SJCRH30 (cell line): ENCODE measurements at regions not wholly inside any gene's neighbourhood (a gene's known extent, or its start where the extent isn't known, plus 50 kb on each side); places are given as distances from the start of the nearest gene placed in this dataset.
"Not testable (repeated sequence)": the region's sequence is repeated elsewhere in the genome, so short reads cannot be mapped to it uniquely, and the experiment has no call there.

Experiments used
- DNase-seq, 2 experiments: peaks; one replicate each; pipeline ENCODE4 v3.0.0-alpha.2; 2015 to 2020
- H3K27ac ChIP-seq: fragments of 250-450 bp; sonication (Bioruptor Pico); 2 replicates; pipeline ENCODE4 v1.5.1; 2020; ENCODE audit warnings: mild to moderate bottlenecking, moderate library complexity
- H3K27me3 ChIP-seq: fragments of 250-450 bp; sonication (Bioruptor Pico); 2 replicates; pipeline ENCODE4 v1.5.1; 2020; ENCODE audit warnings: mild to moderate bottlenecking, moderate library complexity
- H3K36me3 ChIP-seq: fragments of 250-450 bp; sonication (Bioruptor Pico); 2 replicates; pipeline ENCODE4 v1.5.1; 2020; ENCODE audit warnings: mild to moderate bottlenecking, moderate library complexity
- H3K4me1 ChIP-seq: fragments of 250-450 bp; sonication (Bioruptor Pico); 2 replicates; pipeline ENCODE4 v1.5.1; 2020; ENCODE audit warnings: mild to moderate bottlenecking, moderate library complexity
- H3K4me3 ChIP-seq: fragments of 250-450 bp; sonication (Bioruptor Pico); 2 replicates; pipeline ENCODE4 v1.5.1; 2020; ENCODE audit warnings: mild to moderate bottlenecking, moderate library complexity
- H3K9me3 ChIP-seq: fragments of 250-450 bp; sonication (Bioruptor Pico); replicated peaks from 2 replicates; pipeline ENCODE4 v1.5.1; 2020; ENCODE audit warnings: mild to moderate bottlenecking, moderate library complexity

DNA sequence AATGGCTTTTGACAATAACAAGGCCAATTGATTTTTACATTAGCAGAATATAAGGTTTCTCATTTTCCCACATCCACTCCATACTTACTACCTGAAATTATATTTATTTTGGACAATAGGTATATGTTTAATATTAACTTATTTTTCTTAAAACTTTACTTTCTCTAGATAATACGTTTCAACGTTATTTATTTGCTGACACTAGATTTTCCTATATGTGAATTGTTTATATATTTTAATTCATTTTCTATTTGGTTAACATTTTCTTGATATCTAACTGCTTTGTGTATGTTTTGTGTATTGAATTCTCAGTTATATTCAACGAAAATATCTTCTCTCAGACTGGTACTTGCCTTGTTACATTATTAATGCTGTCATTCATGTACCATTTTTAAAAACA lies 199.9 kb upstream of the TMEFF2 start:
- Histone ChIP-seq H3K27ac (no peak overlapping the region), H3K27me3 (0 out of 2 replicates have a peak, but pooled peaks cover 5% of the 10 kb centered on the region), H3K4me1 (no peaks in the 10 kb centered on the region), H3K4me3 (no peak overlapping the region), H3K36me3 (no peaks in the 10 kb centered on the region), H3K9me3 (no peaks in the 10 kb centered on the region)
- DNase-seq = no peak

DNA sequence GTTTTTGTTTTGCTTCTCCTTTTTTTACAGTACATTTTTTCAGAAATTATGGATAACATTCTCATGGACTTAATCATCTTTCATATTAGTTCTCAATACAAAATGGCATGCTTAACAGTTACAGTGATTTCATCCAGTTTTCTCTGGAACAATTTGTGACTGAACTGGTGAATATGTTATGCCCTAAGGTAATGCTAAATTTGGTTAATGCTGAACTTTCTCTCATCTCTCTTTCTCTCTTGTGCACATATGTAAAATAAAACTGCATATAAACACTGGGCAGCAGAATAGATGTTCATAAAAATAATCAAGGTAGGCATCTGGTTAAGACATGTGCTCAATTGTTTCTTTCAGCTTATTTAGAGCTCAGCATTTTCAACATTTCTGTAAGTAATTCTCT lies 196.3 kb upstream of the TMEFF2 start:
- DNase-seq = no peak
- H3K27me3 ChIP-seq = 0 out of 2 replicates have a peak, but pooled peaks cover 5% of the 10 kb centered on the region
- no peak overlapping the region for H3K4me3 ChIP-seq
- no peaks in the 10 kb centered on the region for H3K36me3 ChIP-seq
- no peaks in the 10 kb centered on the region for H3K4me1 ChIP-seq
- H3K9me3 ChIP-seq = no peaks in the 10 kb centered on the region
- no peak overlapping the region for H3K27ac ChIP-seq

DNA sequence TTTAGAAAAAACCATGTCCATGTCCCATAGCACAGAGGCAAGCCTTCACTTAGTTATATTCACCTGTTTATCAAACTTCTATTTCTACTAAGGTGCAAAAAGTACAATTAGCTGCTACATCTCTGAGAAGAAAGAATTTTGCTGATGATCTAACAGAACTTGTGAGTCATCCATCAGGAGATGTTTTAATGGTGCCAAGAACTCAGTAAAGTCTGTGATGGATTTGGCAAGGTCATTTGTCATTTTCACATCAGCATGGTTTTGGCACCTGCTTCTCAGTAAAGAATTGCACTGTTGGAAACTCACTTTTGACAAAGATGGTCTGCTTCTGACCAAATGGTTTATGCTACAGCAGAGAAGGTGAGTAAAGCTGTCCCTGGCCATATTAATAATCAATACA lies 195.7 kb upstream of the TMEFF2 start:
- Histone ChIP-seq H3K4me1 (no peaks in the 10 kb centered on the region), H3K4me3 (no peak overlapping the region), H3K36me3 (no peaks in the 10 kb centered on the region), H3K27me3 (0 out of 2 replicates have a peak, but pooled peaks cover 5% of the 10 kb centered on the region), H3K9me3 (no peaks in the 10 kb centered on the region), H3K27ac (no peak overlapping the region)
- no peak for DNase-seq

DNA sequence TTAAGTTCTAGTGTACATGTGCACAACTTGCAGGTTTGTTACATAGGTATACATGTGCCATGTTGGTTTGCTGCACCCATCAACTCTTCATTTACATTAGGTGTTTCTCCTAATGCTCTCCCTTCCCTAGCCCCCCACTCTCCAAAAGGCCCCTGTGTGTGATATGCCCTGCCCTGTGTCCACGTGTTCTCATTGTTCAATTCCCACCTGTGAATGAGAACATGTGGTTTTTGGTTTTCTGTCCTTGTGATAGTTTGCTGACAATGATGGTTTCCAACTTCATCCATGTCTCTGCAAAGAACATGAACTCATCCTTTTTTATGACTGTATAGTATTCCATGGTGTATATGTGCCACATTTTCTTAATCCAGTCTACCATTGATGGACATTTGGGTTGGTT lies 189.5 kb upstream of the TMEFF2 start:
- not testable (repeated sequence) for H3K4me1 ChIP-seq, H3K27me3 ChIP-seq, H3K27ac ChIP-seq, DNase-seq, H3K9me3 ChIP-seq, H3K4me3 ChIP-seq, H3K36me3 ChIP-seq

DNA sequence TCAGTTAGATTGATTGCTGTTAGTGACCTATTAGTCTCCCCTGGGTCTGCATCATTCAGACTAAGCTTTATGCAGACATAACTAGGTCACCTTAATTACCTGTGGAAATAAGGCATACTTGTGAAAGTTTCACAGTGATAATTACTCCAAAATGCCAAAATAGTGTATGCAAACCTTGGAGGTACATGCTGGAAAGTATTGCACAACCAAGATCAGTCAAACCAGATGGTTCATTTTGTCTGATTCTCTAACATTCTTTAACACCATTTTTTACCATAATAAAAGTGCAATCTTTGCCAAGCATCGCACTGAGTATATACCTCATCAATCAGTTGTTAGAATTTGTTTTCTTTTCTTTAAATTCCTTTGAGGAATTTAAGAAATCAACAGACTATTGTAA lies 186.3 kb upstream of the TMEFF2 start:
- Histone ChIP-seq H3K27ac (no peak overlapping the region), H3K4me3 (no peak overlapping the region), H3K36me3 (no peaks in the 10 kb centered on the region), H3K9me3 (no peaks in the 10 kb centered on the region), H3K27me3 (no peaks in the 10 kb centered on the region; the same call in 1 of the 2 replicates), H3K4me1 (no peaks in the 10 kb centered on the region)
- no peak for DNase-seq

DNA sequence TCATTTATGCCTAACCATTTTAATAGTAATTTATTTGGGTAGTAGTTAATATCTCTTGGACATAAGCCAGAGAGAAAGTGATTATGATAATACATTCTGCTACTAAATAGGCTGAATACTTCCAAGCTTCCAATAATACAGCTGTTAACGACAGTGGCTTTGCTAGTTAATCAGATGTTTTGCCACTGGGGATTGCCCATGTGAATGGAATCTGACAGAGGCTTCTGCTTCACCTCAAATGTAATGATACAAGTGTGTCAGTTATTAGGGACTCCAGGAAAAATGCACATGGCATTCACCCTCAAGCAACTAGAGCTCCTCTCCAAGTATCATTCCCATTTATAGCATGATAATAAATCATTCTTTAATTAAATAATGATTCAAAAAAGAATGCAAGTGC lies 185.0 kb upstream of the TMEFF2 start:
- Histone ChIP-seq H3K36me3 (no peaks in the 10 kb centered on the region), H3K4me1 (no peaks in the 10 kb centered on the region), H3K27ac (no peak overlapping the region), H3K9me3 (no peaks in the 10 kb centered on the region), H3K27me3 (no peaks in the 10 kb centered on the region; the same call in 1 of the 2 replicates), H3K4me3 (no peak overlapping the region)
- DNase-seq = no peak

DNA sequence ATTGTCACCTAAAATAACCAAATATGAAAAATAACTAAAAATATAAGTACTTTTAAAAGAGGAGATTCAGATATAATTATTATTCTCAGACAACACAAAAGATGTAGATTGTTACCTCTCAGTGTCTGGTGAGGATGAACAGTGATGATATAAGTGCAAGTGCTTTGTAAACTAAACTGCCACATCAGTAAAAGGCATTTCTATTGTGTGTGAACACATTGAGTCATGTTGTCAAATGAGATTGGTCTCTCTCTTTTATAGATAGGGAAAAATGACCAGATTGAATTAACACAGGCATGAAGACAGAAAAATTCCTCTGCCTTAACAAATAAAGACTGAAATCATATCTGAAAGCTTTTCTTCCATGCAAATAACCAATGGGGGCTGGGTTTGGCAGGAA lies 182.4 kb upstream of the TMEFF2 start:
- Histone ChIP-seq H3K4me1 (no peaks in the 10 kb centered on the region), H3K27ac (no peak overlapping the region), H3K27me3 (peaks cover 3% of the 10 kb centered on the region; the same call in 1 of the 2 replicates), H3K36me3 (no peaks in the 10 kb centered on the region), H3K4me3 (no peak overlapping the region), H3K9me3 (no peaks in the 10 kb centered on the region)
- DNase-seq = no peak

DNA sequence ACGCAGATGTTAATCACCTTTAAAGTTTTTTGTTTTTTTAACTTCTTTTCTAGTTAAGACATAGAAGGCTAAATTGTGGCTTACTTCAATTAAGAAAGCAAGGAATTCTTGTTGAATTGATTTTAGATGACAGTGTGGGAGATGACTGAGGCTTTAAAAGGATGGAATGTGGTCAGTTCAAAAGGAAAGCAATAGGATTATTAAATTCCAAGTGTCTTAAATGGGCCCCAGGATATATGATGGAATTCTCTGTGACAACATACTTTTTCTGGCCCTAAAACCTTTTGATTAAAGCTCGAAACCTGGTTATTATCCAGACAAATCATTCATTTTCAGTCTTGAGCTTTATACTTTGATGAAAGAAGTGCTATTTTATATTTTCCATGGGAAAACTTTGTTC lies 179.0 kb upstream of the TMEFF2 start:
- no peak for DNase-seq
- peaks cover 3% of the 10 kb centered on the region; the same call in 1 of the 2 replicates for H3K27me3 ChIP-seq
- no peak overlapping the region for H3K4me3 ChIP-seq
- H3K9me3 ChIP-seq = no peaks in the 10 kb centered on the region
- H3K27ac ChIP-seq = no peak overlapping the region
- no peaks in the 10 kb centered on the region for H3K36me3 ChIP-seq
- H3K4me1 ChIP-seq = no peaks in the 10 kb centered on the region

DNA sequence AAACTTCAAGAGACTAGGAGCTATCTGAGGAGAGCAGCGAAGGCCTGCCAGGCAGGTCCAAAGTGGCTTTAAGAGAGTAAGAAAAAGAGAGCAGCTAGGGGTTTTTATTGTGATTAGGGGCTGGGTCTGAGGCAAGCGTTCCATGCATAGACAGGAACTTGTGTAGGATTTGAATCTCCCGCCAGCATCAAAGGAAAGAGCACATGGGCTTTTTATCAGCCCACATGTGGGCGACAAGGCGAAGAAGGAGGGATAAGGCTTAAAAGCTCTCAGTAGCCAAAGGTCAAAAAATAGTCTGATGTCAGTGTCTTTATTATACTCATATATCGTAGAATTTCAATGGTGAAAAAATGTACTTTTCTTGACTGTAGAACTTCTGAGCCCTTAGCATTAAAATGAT lies 178.5 kb upstream of the TMEFF2 start:
- Histone ChIP-seq H3K9me3 (no peaks in the 10 kb centered on the region), H3K4me1 (no peaks in the 10 kb centered on the region), H3K27ac (no peak overlapping the region), H3K27me3 (peaks cover 3% of the 10 kb centered on the region; the same call in 1 of the 2 replicates), H3K36me3 (no peaks in the 10 kb centered on the region), H3K4me3 (no peak overlapping the region)
- no peak for DNase-seq

DNA sequence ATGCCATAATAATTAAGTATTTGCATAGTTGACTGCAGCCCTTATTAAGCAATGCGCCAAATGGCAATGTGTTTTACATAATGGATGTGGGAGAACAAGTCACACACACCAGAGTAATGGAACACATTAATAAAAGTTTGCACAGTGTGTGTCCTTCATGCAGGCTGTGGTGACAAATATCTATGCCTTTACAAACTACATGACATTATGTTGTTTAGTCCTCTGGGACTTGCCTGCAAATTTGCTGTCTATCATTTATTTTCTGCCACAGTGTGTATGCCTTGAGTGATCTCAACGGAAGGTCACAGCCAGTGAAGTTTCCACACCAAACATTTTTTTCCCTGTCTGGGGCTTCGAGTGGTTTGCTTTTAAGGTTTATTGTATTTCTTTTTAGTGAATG lies 175.2 kb upstream of the TMEFF2 start:
- Histone ChIP-seq H3K27me3 (peaks cover 3% of the 10 kb centered on the region; the same call in 1 of the 2 replicates), H3K27ac (no peak overlapping the region), H3K4me1 (no peaks in the 10 kb centered on the region), H3K9me3 (no peaks in the 10 kb centered on the region), H3K36me3 (no peaks in the 10 kb centered on the region), H3K4me3 (no peak overlapping the region)
- no peak for DNase-seq

DNA sequence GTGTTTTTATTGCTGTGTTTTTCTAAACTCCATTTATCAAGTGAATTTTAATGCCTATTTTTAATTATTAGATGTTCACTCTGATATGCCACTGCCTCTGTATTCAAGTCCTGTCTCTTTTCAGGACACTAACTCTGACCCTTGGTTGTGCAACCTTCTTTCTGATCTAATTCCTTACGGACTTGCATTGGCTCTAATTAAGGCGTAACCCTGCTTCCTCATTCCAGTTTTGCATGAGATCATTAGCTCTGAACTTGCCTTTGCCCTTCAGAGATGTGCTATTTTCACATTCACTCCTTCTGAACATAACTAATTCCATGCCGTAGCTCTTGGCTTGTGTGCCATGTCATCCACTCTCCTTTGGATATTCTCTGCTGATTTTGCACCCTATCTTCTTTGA lies 162.5 kb upstream of the TMEFF2 start:
- H3K36me3 ChIP-seq = no peaks in the 10 kb centered on the region
- H3K4me1 ChIP-seq = no peaks in the 10 kb centered on the region
- no peak for DNase-seq
- no peak overlapping the region for H3K4me3 ChIP-seq
- no peaks in the 10 kb centered on the region for H3K9me3 ChIP-seq
- no peak overlapping the region for H3K27ac ChIP-seq
- no peaks in the 10 kb centered on the region for H3K27me3 ChIP-seq

DNA sequence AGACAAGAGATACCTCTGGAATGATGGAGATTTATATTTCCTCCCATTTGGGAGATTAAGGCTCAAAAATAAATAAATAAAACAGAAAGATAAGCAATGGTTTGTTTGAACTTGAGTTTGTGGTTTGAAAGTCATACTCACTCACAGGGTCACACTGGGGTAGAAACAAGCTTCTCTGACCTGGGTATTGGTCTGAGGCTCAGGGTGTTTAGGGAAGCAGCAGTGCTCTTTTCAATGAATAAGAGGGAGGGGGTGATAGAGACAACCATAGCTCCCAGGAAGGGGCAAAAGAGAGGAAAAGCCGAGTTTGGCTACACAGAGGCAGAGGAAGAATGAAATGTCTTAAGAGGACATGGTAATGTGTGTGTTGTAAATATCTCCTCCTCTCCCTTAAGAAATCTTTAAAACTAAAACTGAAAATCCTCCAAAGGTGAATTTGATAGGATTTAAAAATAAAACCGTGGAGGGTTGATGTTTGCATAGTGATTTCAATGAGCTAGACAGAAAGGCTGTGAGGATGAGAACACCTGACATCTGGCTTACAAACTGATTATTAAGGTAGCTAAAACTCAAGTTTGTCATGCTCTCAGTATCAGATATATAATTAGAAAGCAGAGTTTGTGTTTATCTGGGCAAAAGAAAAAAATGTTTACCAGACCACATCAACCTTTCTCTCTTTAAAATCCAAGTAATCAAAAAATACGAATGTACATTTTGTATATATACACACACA lies 159.9 kb upstream of the TMEFF2 start:
- H3K4me1 ChIP-seq = no peaks in the 10 kb centered on the region
- H3K27ac ChIP-seq = no peak overlapping the region
- no peaks in the 10 kb centered on the region for H3K36me3 ChIP-seq
- no peak for DNase-seq
- no peaks in the 10 kb centered on the region for H3K9me3 ChIP-seq
- no peaks in the 10 kb centered on the region for H3K27me3 ChIP-seq
- H3K4me3 ChIP-seq = no peak overlapping the region

DNA sequence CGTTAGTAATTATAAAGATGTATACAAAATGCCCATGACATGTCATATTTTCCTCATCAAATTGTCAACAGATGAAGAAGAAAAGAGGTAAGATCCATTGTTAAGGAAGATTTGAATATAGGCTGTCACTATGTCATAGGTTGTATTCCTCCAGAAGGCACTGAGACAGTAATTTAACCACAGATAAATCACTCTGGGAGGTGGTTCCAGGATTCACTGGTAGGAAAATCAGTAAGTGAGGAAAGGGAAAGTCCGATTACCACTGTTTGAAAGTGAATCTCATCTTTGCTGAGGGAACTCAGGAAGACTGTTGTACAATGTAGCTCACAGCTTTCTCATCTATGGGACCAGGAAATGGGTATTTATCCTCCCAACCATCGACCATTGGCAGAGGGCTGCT lies 152.8 kb upstream of the TMEFF2 start:
- H3K36me3 ChIP-seq = no peaks in the 10 kb centered on the region
- no peak overlapping the region for H3K4me3 ChIP-seq
- no peak for DNase-seq
- no peak overlapping the region for H3K27ac ChIP-seq
- H3K27me3 ChIP-seq = peaks cover 4% of the 10 kb centered on the region; the same call in 1 of the 2 replicates
- no peaks in the 10 kb centered on the region for H3K4me1 ChIP-seq
- no peaks in the 10 kb centered on the region for H3K9me3 ChIP-seq

DNA sequence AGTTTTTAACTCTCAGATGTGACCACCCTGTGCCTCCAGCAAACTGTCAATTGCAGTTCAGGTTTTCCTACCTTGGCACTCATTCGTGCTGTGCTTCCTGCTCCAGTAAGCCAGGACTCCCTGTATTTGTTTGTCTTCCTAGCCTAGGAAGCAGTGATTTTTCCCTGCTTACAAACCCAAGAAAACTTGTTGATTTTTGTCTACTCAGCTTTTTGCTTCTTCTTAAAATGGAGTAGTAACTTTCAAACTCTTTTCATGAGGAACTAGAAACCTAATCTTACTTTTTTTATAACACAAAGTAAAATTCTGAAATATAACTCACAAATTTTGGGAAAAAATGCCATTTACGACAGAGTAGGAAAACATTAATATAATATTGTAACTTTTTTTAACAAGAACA lies 150.6 kb upstream of the TMEFF2 start:
- no peaks in the 10 kb centered on the region for H3K4me1 ChIP-seq
- no peak for DNase-seq
- H3K4me3 ChIP-seq = no peak overlapping the region
- peaks cover 4% of the 10 kb centered on the region; the same call in 1 of the 2 replicates for H3K27me3 ChIP-seq
- no peaks in the 10 kb centered on the region for H3K36me3 ChIP-seq
- H3K27ac ChIP-seq = no peak overlapping the region
- no peaks in the 10 kb centered on the region for H3K9me3 ChIP-seq

DNA sequence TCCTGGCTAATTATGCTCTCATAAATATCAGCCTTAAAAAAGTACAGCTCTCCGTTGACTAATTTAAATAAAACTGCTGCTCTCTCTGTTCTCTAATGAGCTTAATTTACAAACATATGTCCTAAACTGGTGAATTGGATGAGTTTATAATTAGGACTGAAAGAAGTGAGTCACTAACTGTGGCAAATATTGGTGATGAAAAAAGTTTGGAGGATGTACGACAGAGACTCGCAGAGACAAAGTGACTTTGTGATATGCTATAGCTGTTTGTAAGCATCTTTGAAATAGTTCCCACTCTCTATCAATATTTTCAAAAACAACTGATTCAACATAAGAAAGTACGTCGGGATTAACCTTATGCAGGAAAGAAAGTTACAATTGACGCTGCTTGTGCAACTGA lies 138.9 kb upstream of the TMEFF2 start:
- no peak overlapping the region for H3K27ac ChIP-seq
- H3K4me1 ChIP-seq = peaks cover 9% of the 10 kb centered on the region; the same call in 1 of the 2 replicates
- H3K36me3 ChIP-seq = no peaks in the 10 kb centered on the region
- no peak overlapping the region for H3K4me3 ChIP-seq
- no peak for DNase-seq
- no peaks in the 10 kb centered on the region for H3K9me3 ChIP-seq
- H3K27me3 ChIP-seq = no peaks in the 10 kb centered on the region

DNA sequence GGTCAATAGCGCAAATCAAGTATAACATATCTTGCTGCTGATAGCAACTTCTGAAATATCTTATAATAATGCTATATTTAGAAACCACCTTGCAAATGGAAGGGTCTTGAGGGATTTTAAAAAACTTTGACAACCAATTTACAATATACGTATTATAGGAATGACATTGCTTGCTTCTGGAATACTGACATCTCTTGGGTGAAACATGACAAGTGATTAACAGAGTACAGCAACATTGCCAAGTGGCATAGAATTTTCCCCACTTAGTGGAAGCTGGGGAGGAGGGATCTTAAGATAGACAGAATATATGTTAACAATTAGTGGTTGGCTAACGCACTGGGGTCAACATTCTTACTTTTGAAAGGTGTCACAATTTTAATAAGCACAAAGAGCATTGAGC lies 133.6 kb upstream of the TMEFF2 start:
- no peak for DNase-seq
- Histone ChIP-seq H3K4me1 (no peaks in the 10 kb centered on the region), H3K27ac (no peak overlapping the region), H3K4me3 (no peak overlapping the region), H3K27me3 (no peaks in the 10 kb centered on the region), H3K36me3 (no peaks in the 10 kb centered on the region), H3K9me3 (no peaks in the 10 kb centered on the region)
